NCI-H1436 (cell line): ENCODE measurements at regions not wholly inside any gene's neighbourhood (a gene's known extent, or its start where the extent isn't known, plus 50 kb on each side); places are given as distances from the start of the nearest gene placed in this dataset.
"Not testable (repeated sequence)": the region's sequence is repeated elsewhere in the genome, so short reads cannot be mapped to it uniquely, and the experiment has no call there.

Source experiments
- DNase-seq: peaks from one replicate; lab custom pipeline; 2025; lab: John Stamatoyannopoulos, UW

GRCh38 chr1:233790121-233790520 lies 114.4 kb upstream of the SLC35F3 start:
- no peak for DNase-seq

- DNase-seq, result peak; percentile 73
Measured at GRCh38 chr1:233790662-233791371, 113.7 kb upstream of the SLC35F3 start.

DNA sequence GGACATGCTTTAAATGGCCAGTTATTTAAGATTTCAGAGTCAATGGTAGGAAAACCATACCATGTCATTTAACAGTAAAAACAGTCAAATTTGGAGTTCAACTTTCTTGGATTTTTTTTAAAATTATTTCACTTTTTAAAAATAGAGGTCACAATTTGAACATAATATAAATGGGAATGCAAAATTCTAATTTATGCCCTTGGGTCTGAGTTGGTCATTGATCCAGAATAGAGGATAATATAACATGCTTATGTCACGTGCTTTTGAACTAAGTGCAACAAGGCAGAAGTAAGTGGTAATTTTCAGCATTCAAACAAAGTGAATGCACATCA lies 113.1 kb upstream of the SLC35F3 start:
- DNase-seq, result no peak

- no peak for DNase-seq
Measured at GRCh38 chr1:233791721-233792120, 112.8 kb upstream of the SLC35F3 start.

- no peak for DNase-seq
Measured at GRCh38 chr1:233794863-233795262, 109.6 kb upstream of the SLC35F3 start.

GRCh38 chr1:233796146-233796783 lies 108.2 kb upstream of the SLC35F3 start:
- DNase-seq, result no peak

- no peak for DNase-seq
Measured at GRCh38 chr1:233802611-233803010, 101.9 kb upstream of the SLC35F3 start.

DNA sequence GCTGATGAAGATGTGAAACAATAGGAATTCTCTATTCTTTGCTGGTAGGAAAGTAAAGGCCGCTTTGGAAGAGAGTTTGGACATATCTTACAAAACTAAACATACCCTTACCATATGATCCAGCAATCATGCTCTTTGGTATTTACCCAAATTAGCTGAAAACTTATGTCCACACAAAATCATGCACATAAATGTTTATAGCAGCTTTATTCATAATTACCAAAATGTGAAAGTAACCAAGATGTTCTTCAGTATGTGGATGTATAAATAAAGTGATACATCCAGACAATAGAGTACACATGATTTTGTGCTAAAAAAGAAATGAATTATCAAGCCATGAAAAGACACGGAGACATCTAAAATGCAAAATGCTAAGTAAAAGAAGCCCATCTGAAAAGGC lies 98.7 kb upstream of the SLC35F3 start:
- no peak for DNase-seq

- no peak for DNase-seq
Measured at GRCh38 chr1:233815357-233815756, 89.1 kb upstream of the SLC35F3 start.

DNA sequence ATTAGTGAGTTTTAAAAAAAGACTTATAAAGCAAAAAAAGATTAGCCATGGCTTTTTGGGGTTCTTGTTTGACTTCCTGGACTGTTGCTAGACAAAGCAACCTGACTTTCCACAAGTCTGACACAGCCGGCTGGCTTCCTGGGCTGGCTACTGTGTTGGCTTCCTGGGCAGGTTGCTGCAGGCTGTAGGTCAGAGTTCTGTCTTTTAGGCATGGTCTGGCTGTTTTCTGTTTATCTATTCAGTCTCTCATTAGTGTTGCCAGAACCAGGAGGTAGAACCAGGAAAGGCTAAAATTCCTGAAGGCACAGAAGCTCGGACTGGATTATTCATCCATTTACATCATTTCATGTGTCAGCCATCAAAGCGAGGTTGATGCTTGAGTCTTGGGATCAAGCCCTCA lies 88.6 kb upstream of the SLC35F3 start:
- no peak for DNase-seq

DNA sequence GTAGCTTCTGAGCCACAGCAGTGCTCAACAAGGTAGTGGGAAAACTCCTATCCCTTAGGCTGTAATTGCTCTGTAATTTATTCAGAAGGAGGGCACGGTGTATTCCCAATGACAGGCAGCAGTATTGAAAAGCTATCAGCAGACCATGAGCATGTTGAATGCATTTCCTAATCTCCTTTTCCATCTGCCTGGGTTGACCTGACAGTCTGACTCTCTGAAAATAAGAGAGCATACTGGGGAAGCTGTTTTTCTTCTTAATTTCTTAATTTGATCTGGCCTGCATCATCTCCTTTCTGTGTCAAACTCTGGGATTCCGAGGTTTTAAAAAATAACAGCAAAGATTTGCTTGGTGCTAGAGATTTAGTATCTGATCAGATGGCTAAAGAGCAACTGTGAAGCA lies 88.1 kb upstream of the SLC35F3 start:
- DNase-seq, result no peak

GRCh38 chr1:233819042-233819441 lies 85.4 kb upstream of the SLC35F3 start:
- no peak for DNase-seq

- DNase-seq, result not testable (repeated sequence)
Measured at GRCh38 chr1:233824179-233824578, 80.3 kb upstream of the SLC35F3 start.

DNA sequence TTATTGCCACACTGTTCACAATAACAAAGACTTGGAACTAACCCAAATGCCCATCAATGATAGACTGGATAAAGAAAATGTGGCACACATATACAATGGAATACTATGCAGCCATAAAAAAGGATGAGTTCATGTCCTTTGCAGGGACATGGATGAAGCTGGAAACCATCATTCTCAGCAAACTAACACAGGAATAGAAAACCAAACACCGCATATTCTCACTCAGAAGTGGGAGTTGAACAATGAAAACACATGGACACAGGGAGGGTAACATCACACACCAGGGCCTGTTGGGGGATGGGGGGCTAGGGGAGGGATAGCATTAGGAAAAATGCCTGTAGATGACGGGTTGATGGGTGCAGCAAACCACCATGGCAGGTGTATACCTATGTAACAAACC lies 76.5 kb upstream of the SLC35F3 start:
- DNase-seq, result not testable (repeated sequence)

- DNase-seq, result no peak
Measured at GRCh38 chr1:233828480-233828879, 76.0 kb upstream of the SLC35F3 start.

DNA sequence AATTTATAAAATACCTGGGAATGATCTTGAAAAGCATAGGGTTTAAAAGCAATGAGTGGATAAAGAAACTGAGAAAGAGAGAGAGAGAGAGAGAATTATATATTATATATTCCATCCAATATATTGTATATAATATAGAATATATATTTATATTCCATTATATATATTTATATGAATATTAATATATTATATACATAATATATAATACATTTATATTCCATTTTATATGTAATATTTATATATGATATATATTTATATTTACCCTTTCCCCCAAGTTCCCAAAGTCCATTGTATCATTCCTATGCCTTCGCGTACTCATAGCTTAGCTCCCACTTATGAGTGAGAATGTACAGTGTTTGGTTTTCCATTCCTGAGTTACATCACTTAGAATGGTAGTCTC lies 69.9 kb upstream of the SLC35F3 start:
- no peak for DNase-seq

- DNase-seq, result not testable (repeated sequence)
Measured at GRCh38 chr1:233838207-233838606, 66.3 kb upstream of the SLC35F3 start.

DNA sequence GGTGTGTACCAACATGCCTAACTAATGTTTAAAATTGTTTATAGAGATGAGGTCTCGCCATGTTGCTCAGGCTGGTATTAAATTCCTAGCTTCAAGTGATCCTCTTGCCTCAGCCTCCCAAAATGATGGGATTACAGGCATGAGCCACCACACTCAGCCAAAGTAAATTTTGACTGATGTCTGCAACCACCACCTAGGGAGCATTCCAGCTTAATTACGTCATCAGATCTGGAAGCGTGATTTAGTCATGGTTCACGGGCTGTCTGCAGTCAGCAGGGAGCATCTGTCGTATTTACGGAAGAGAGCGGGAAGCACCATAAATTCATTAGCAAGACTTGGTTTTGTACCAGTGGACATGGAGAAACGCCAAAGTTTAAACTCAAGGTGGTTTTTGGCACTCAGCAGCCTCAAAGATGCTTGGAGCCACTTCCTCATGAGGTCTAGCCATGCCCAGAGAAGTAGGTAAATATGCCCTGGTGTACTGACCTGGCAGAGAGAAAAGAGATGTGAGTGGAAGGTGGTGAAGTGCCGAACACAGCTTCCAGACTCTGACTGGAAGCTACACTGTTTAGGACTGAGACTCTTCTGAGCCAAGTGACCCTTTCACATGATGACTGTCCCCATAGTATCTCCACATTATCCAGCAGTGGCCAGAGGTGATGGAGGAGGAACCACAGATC lies 60.8 kb upstream of the SLC35F3 start:
- no peak for DNase-seq

- DNase-seq, result no peak
Measured at GRCh38 chr1:233844275-233844674, 60.2 kb upstream of the SLC35F3 start.

- no peak for DNase-seq
Measured at GRCh38 chr1:233844692-233845091, 59.8 kb upstream of the SLC35F3 start.
